CD1c-positive myeloid dendritic cell (primary cell): ENCODE measurements at regions not wholly inside any gene's neighbourhood (a gene's known extent, or its start where the extent isn't known, plus 50 kb on each side); places are given as distances from the start of the nearest gene placed in this dataset.

Experiments
- DNase-seq: peaks from one replicate; pipeline ENCODE4 v3.0.0-alpha.2; 2016; ENCODE audit errors: extremely low spot score

- DNase-seq: no peak
These were observed 50.6 kb upstream of the L3MBTL4 start for GRCh38 chr18:6465281-6465680.

GRCh38 chr18:6476190-6476589 lies 61.5 kb upstream of the L3MBTL4 start:
- DNase-seq: no peak

- no peak for DNase-seq
These were observed 62.2 kb upstream of the L3MBTL4 start for GRCh38 chr18:6476880-6477279.

- DNase-seq: no peak
These were observed 63.4 kb upstream of the L3MBTL4 start for GRCh38 chr18:6478121-6478520.

- DNase-seq: no peak
These were observed 65.0 kb upstream of the L3MBTL4 start for GRCh38 chr18:6479699-6480098.

GRCh38 chr18:6482198-6482977 lies 67.7 kb upstream of the L3MBTL4 start:
- peak; percentile 17 for DNase-seq

GRCh38 chr18:6484659-6485058 lies 69.9 kb upstream of the L3MBTL4 start:
- no peak for DNase-seq

- DNase-seq: no peak
These were observed 71.6 kb upstream of the L3MBTL4 start for GRCh38 chr18:6486313-6486712.

- DNase-seq: no peak
These were observed 72.2 kb upstream of the L3MBTL4 start for GRCh38 chr18:6486764-6487426.

- no peak for DNase-seq
These were observed 73.3 kb upstream of the L3MBTL4 start for GRCh38 chr18:6487968-6488367.

- DNase-seq: no peak
These were observed 74.2 kb upstream of the L3MBTL4 start for GRCh38 chr18:6488956-6489355.

- no peak for DNase-seq
These were observed 75.3 kb upstream of the L3MBTL4 start for GRCh38 chr18:6489977-6490376.

GRCh38 chr18:6493194-6493593 lies 78.5 kb upstream of the L3MBTL4 start:
- DNase-seq: no peak

- no peak for DNase-seq
These were observed 80.8 kb upstream of the L3MBTL4 start for GRCh38 chr18:6495536-6495935.

- DNase-seq: no peak
These were observed 82.8 kb upstream of the L3MBTL4 start for GRCh38 chr18:6497543-6497942.

- DNase-seq: no peak
These were observed 83.7 kb upstream of the L3MBTL4 start for GRCh38 chr18:6498289-6498856.

- no peak for DNase-seq
These were observed 90.1 kb upstream of the L3MBTL4 start for GRCh38 chr18:6504605-6505497.

- no peak for DNase-seq
These were observed 90.8 kb upstream of the L3MBTL4 start for GRCh38 chr18:6505498-6505875.

GRCh38 chr18:6509417-6509816 lies 94.7 kb upstream of the L3MBTL4 start:
- DNase-seq: no peak

GRCh38 chr18:6509832-6510231 lies 95.1 kb upstream of the L3MBTL4 start:
- DNase-seq: no peak

GRCh38 chr18:6520901-6521300 lies 106.2 kb upstream of the L3MBTL4 start:
- no peak for DNase-seq

GRCh38 chr18:6521803-6522418 lies 107.2 kb upstream of the L3MBTL4 start:
- peak; percentile 30 for DNase-seq
